ENCODE measurements at regions not wholly inside any gene's neighbourhood (a gene's known extent, or its start where the extent isn't known, plus 50 kb on each side); places are given as distances from the start of the nearest gene placed in this dataset.
"Not testable (repeated sequence)": the region's sequence is repeated elsewhere in the genome, so short reads cannot be mapped to it uniquely, and the experiment has no call there.

GRCh38 chr5:136740228-136740627 is 374.9 kb upstream of the TRPC7 start:
- DNase-seq (ENCODE audit: low spot score) = no peak

- DNase-seq (ENCODE audit: low spot score) = not testable (repeated sequence)
Measured at GRCh38 chr5:136739271-136739670, 373.9 kb upstream of the TRPC7 start.

- DNase-seq (ENCODE audit: low spot score) = no peak
Measured at GRCh38 chr5:136738829-136739228, 373.5 kb upstream of the TRPC7 start.

- DNase-seq (ENCODE audit: low spot score) = no peak
Measured at GRCh38 chr5:136736021-136736420, 370.7 kb upstream of the TRPC7 start.

GRCh38 chr5:136735611-136736010 is 370.3 kb upstream of the TRPC7 start:
- not testable (repeated sequence) for DNase-seq (ENCODE audit: low spot score)

GRCh38 chr5:136734628-136735027 is 369.3 kb upstream of the TRPC7 start:
- peak; percentile 31 for DNase-seq (ENCODE audit: low spot score)

- DNase-seq (ENCODE audit: low spot score) = no peak
Measured at GRCh38 chr5:136732751-136733150, 367.4 kb upstream of the TRPC7 start.

- DNase-seq (ENCODE audit: low spot score) = no peak
Measured at GRCh38 chr5:136731241-136731900, 366.0 kb upstream of the TRPC7 start.

- DNase-seq (ENCODE audit: low spot score) = no peak
Measured at GRCh38 chr5:136730426-136730825, 365.1 kb upstream of the TRPC7 start.

GRCh38 chr5:136729901-136730355 is 364.6 kb upstream of the TRPC7 start:
- no peak for DNase-seq (ENCODE audit: low spot score)

GRCh38 chr5:136726506-136726905 is 361.2 kb upstream of the TRPC7 start:
- no peak for DNase-seq (ENCODE audit: low spot score)

GRCh38 chr5:136724161-136724560 is 358.8 kb upstream of the TRPC7 start:
- no peak for DNase-seq (ENCODE audit: low spot score)

- no peak for DNase-seq (ENCODE audit: low spot score)
Measured at GRCh38 chr5:136722581-136722980, 357.2 kb upstream of the TRPC7 start.

GRCh38 chr5:136722086-136722485 is 356.7 kb upstream of the TRPC7 start:
- no peak for DNase-seq (ENCODE audit: low spot score)

- no peak for DNase-seq (ENCODE audit: low spot score)
Measured at GRCh38 chr5:136720674-136721073, 355.3 kb upstream of the TRPC7 start.

GRCh38 chr5:136717917-136718316 is 352.6 kb upstream of the TRPC7 start:
- no peak for DNase-seq (ENCODE audit: low spot score)

- DNase-seq (ENCODE audit: low spot score) = no peak
Measured at GRCh38 chr5:136714286-136714685, 348.9 kb upstream of the TRPC7 start.

GRCh38 chr5:136712628-136713027 is 347.3 kb upstream of the TRPC7 start:
- DNase-seq (ENCODE audit: low spot score) = no peak

GRCh38 chr5:136710834-136711233 is 345.5 kb upstream of the TRPC7 start:
- DNase-seq (ENCODE audit: low spot score) = no peak

- no peak for DNase-seq (ENCODE audit: low spot score)
Measured at GRCh38 chr5:136703706-136704105, 338.4 kb upstream of the TRPC7 start.

GRCh38 chr5:136703036-136703435 is 337.7 kb upstream of the TRPC7 start:
- no peak for DNase-seq (ENCODE audit: low spot score)

GRCh38 chr5:136701191-136701590 is 335.8 kb upstream of the TRPC7 start:
- DNase-seq (ENCODE audit: low spot score) = no peak

- no peak for DNase-seq (ENCODE audit: low spot score)
Measured at GRCh38 chr5:136699651-136700050, 334.3 kb upstream of the TRPC7 start.

- no peak for DNase-seq (ENCODE audit: low spot score)
Measured at GRCh38 chr5:136698970-136699369, 333.6 kb upstream of the TRPC7 start.

All from Ammon's horn (tissue), 1 donor.